SU-DHL-6 (cell line): ENCODE measurements at regions not wholly inside any gene's neighbourhood (a gene's known extent, or its start where the extent isn't known, plus 50 kb on each side); places are given as distances from the start of the nearest gene placed in this dataset.

Source experiments
- H2AFZ ChIP-seq: fragments of 200-600 bp; sonication (generic); 2 replicates; pipeline ENCODE4 v1.6.1; 2014; ENCODE audit warnings: low read depth, mild to moderate bottlenecking, moderate library complexity, mixed read lengths, antibody characterized with exemption, low read length; ENCODE audit not compliant: severe bottlenecking
- H3F3A ChIP-seq: fragments of 200-600 bp; shearing (Covaris generic); 2 replicates; pipeline ENCODE4 v1.6.0; 2016; ENCODE audit warnings: antibody characterized with exemption, mild to moderate bottlenecking; ENCODE audit not compliant: insufficient read depth
- H3K27ac ChIP-seq: fragments of 200-600 bp; sonication (generic); 2 replicates; pipeline ENCODE4 v1.5.1; 2016; ENCODE audit warnings: low read depth, mild to moderate bottlenecking, low read length, moderate library complexity, mixed read lengths
- H3K27me3 ChIP-seq: fragments of 200-600 bp; sonication (generic), shearing (Covaris generic); 2 replicates; pipeline ENCODE4 v1.6.0; 2014; ENCODE audit warnings: mild to moderate bottlenecking, low read length
- H3K36me3 ChIP-seq: fragments of 200-600 bp; sonication (generic); 2 replicates; pipeline ENCODE4 v1.6.1; 2014; ENCODE audit warnings: mild to moderate bottlenecking, low read length, mixed read lengths
- H3K4me2 ChIP-seq: fragments of 300-600, 200-600 bp; shearing (Covaris generic), sonication (generic); 2 replicates; pipeline ENCODE4 v1.6.0; 2014; ENCODE audit warnings: low read length, low read depth, mild to moderate bottlenecking; ENCODE audit not compliant: poor library complexity, severe bottlenecking
- H3K4me3 ChIP-seq: fragments of 200-600 bp; sonication (generic); 2 replicates; pipeline ENCODE4 v1.5.1; 2014; ENCODE audit warnings: antibody characterized with exemption, low read length, mild to moderate bottlenecking, mixed read lengths; ENCODE audit not compliant: insufficient read depth, poor library complexity, severe bottlenecking
- H3K79me2 ChIP-seq: fragments of 200-600 bp; sonication (generic); 2 replicates; pipeline ENCODE4 v1.6.1; 2014; ENCODE audit warnings: mild to moderate bottlenecking, low read length, moderate library complexity; ENCODE audit not compliant: insufficient read depth
- H3K9ac ChIP-seq: fragments of 200-600 bp; sonication (generic); 2 replicates; pipeline ENCODE4 v1.7.0; 2014; ENCODE audit warnings: mild to moderate bottlenecking, low read length
- H3K9me2 ChIP-seq: fragments of 200-600 bp; sonication (generic); replicated peaks from 2 replicates; pipeline ENCODE4 v1.6.1; 2014; ENCODE audit warnings: low read length; ENCODE audit not compliant: insufficient read depth
- H3K9me3 ChIP-seq: fragments of 200-600 bp; sonication (generic); 2 replicates; pipeline ENCODE4 v1.6.1; 2014; ENCODE audit warnings: low read length, mixed read lengths; ENCODE audit not compliant: insufficient read depth
- H4K20me1 ChIP-seq: fragments of 200-600 bp; sonication (generic); 2 replicates; pipeline ENCODE4 v1.6.1; 2014; ENCODE audit warnings: low read depth, mild to moderate bottlenecking, antibody characterized with exemption, low read length, moderate library complexity, mixed read lengths
- EZH2phosphoT487 ChIP-seq: fragments of 200-600 bp; sonication (generic), shearing (Covaris generic); conservative IDR thresholded peaks from 2 replicates; pipeline ENCODE4 v1.6.1; 2018; ENCODE audit warnings: mild to moderate bottlenecking, antibody characterized with exemption, low read length, moderate library complexity, mixed read lengths
- TF ChIP-seq, protein P1 (sequence below): fragments of 200-600 bp; sonication (generic); IDR thresholded peaks from one replicate; pipeline ENCODE4 v1.5.1; 2017; ENCODE audit warnings: antibody characterized with exemption, mild to moderate bottlenecking, low read length, moderate library complexity; ENCODE audit not compliant: insufficient read depth, poor library complexity, severe bottlenecking

DNA sequence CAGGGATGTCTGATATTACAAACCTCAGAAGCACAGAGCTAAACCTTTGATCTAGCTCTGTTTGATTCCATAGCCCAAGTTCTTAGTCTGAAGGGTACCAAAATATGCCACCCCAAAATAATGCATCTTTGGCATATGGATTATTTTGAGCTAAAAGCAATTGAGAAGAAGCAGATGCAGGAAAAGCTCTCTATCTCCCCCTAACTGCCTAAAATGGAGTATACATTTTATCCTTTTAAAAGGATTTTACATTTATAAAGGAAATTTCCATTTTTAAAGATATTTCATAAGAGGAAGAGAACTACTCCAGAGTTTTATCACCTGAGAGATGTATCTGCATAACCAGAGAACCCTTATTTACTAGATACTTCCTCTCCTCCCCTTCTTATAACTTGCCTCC, 158.7 kb downstream of the ZNF674 start:
- no peak overlapping the region for H3K4me2 ChIP-seq
- no peaks in the 10 kb centered on the region for H3K27me3 ChIP-seq
- H3K9me2 ChIP-seq, result no peaks in the 10 kb centered on the region
- H3K9me3 ChIP-seq, result no peaks in the 10 kb centered on the region
- H3F3A ChIP-seq, result no peaks in the 10 kb centered on the region
- H3K79me2 ChIP-seq, result no peaks in the 10 kb centered on the region
- TF ChIP-seq EZH2phosphoT487, result no peak
- TF ChIP-seq, protein P1, sequence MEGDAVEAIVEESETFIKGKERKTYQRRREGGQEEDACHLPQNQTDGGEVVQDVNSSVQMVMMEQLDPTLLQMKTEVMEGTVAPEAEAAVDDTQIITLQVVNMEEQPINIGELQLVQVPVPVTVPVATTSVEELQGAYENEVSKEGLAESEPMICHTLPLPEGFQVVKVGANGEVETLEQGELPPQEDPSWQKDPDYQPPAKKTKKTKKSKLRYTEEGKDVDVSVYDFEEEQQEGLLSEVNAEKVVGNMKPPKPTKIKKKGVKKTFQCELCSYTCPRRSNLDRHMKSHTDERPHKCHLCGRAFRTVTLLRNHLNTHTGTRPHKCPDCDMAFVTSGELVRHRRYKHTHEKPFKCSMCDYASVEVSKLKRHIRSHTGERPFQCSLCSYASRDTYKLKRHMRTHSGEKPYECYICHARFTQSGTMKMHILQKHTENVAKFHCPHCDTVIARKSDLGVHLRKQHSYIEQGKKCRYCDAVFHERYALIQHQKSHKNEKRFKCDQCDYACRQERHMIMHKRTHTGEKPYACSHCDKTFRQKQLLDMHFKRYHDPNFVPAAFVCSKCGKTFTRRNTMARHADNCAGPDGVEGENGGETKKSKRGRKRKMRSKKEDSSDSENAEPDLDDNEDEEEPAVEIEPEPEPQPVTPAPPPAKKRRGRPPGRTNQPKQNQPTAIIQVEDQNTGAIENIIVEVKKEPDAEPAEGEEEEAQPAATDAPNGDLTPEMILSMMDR, result no peak
- H4K20me1 ChIP-seq, result no peaks in the 10 kb centered on the region
- H2AFZ ChIP-seq, result no peak overlapping the region
- no peak overlapping the region for H3K9ac ChIP-seq
- H3K27ac ChIP-seq, result no peak overlapping the region
- no peak overlapping the region for H3K4me3 ChIP-seq
- no peaks in the 10 kb centered on the region for H3K36me3 ChIP-seq

DNA sequence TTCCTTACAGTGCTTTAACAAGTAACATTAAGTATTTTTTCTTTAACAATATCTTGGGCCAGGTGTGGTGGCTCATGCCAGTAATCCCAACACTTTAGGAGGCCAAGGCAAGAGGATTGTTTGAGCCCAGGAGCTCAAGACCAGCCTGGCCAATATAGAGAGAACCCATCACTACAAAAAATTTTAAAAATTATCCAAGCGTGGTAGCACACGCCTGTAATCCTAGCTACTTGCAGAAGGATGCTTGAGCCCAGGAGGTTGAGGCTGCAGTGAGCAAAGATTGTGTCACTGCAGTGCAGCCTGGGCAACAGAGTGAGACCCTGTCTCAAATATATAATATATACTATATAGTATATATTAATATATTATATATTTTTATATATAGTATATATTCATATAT, 162.2 kb downstream of the ZNF674 start:
- Histone ChIP-seq H3K36me3 (no peaks in the 10 kb centered on the region), H3K27me3 (no peaks in the 10 kb centered on the region), H4K20me1 (no peaks in the 10 kb centered on the region), H3K9me2 (no peaks in the 10 kb centered on the region), H3K4me3 (no peak overlapping the region), H3K9ac (no peak overlapping the region), H3K79me2 (no peaks in the 10 kb centered on the region), H2AFZ (no peak overlapping the region), H3K4me2 (no peak overlapping the region), H3F3A (no peaks in the 10 kb centered on the region), H3K27ac (no peak overlapping the region), H3K9me3 (no peaks in the 10 kb centered on the region)
- TF ChIP-seq, protein P1, result no peak
- TF ChIP-seq EZH2phosphoT487, result no peak

- H3K4me2 ChIP-seq, result no peak overlapping the region
- H4K20me1 ChIP-seq, result no peaks in the 10 kb centered on the region
- no peaks in the 10 kb centered on the region for H3K36me3 ChIP-seq
- no peak overlapping the region for H2AFZ ChIP-seq
- H3K4me3 ChIP-seq, result no peak overlapping the region
- H3K27me3 ChIP-seq, result no peaks in the 10 kb centered on the region
- no peaks in the 10 kb centered on the region for H3K9me3 ChIP-seq
- H3K79me2 ChIP-seq, result no peaks in the 10 kb centered on the region
- H3F3A ChIP-seq, result no peaks in the 10 kb centered on the region
- TF ChIP-seq, protein P1, result no peak
- TF ChIP-seq EZH2phosphoT487, result no peak
- H3K27ac ChIP-seq, result no peak overlapping the region
- no peaks in the 10 kb centered on the region for H3K9me2 ChIP-seq
- no peak overlapping the region for H3K9ac ChIP-seq
Observed at GRCh38 chrX:46382595-46382994, 162.6 kb downstream of the ZNF674 start.

GRCh38 chrX:46381630-46382029, 163.6 kb downstream of the ZNF674 start:
- H3F3A ChIP-seq, result no peaks in the 10 kb centered on the region
- TF ChIP-seq, protein P1, result peak; percentile 17
- TF ChIP-seq EZH2phosphoT487, result no peak
- H3K36me3 ChIP-seq, result no peaks in the 10 kb centered on the region
- H3K27ac ChIP-seq, result no peak overlapping the region
- H2AFZ ChIP-seq, result no peak overlapping the region
- no peaks in the 10 kb centered on the region for H3K9me2 ChIP-seq
- no peak overlapping the region for H3K9ac ChIP-seq
- H3K4me2 ChIP-seq, result no peak overlapping the region
- no peaks in the 10 kb centered on the region for H3K27me3 ChIP-seq
- H3K4me3 ChIP-seq, result no peak overlapping the region
- H4K20me1 ChIP-seq, result no peaks in the 10 kb centered on the region
- no peaks in the 10 kb centered on the region for H3K9me3 ChIP-seq
- no peaks in the 10 kb centered on the region for H3K79me2 ChIP-seq
